ENCODE measurements at regions not wholly inside any gene's neighbourhood (a gene's known extent, or its start where the extent isn't known, plus 50 kb on each side); places are given as distances from the start of the nearest gene placed in this dataset.

- BruUV-seq (replicated peaks) = no TSS peak
- ChIA-PET RAD21 (ENCODE audit: low non-redundant PET in 1 of 2, low total read pairs in 2 of 2, uncharacterized antibody in 2 of 2, unreplicated experiment in 2 of 2) (no interaction called here), CTCF (no interaction called here), POLR2A (no interaction called here)
- Histone ChIP-seq H3K4me1 (ENCODE audit: control insufficient read depth in 1 of 2, insufficient read depth in 2 of 2, low read length in 2 of 2) (no peaks in the 10 kb centered on the region), H3K9ac (ENCODE audit: low read length) (no peak overlapping the region), H3K27ac (ENCODE audit: low read depth, low read length) (no peak overlapping the region), H3K4me2 (ENCODE audit: low read length) (no peak overlapping the region), H3K27me3 (ENCODE audit: insufficient read depth, low read length) (no peaks in the 10 kb centered on the region), H2AFZ (ENCODE audit: low read depth, low read length, poor library complexity, severe bottlenecking) (no peak overlapping the region), H3K79me2 (ENCODE audit: insufficient read depth, low read length) (no peaks in the 10 kb centered on the region), H3K9me3 (ENCODE audit: control insufficient read depth in 1 of 2, insufficient read depth in 1 of 2, low read depth in 1 of 2, low read length in 2 of 2) (0 out of 4 replicates have a peak, but pooled peaks cover 0 to 5% of the 10 kb centered on the region in 2 experiments), H4K20me1 (ENCODE audit: insufficient read depth) (no peaks in the 10 kb centered on the region), H3K4me3 (replicated peaks in 1 of 2; ENCODE audit: low read depth in 1 of 2, low read length in 2 of 2) (no peak overlapping the region), H3K9me2 (ENCODE audit: insufficient read depth) (no peaks in the 10 kb centered on the region), H3K36me3 (ENCODE audit: control insufficient read depth in 1 of 2, insufficient read depth in 2 of 2, low read length in 2 of 2) (no peaks in the 10 kb centered on the region)
- DNase-seq (ENCODE audit: low read depth, low spot score) = no peak
- no peak for ATAC-seq
- TF ChIP-seq JUND (IDR thresholded peaks at IDR 0.05) = no peak
- TF ChIP-seq POLR2AphosphoS5 (IDR thresholded peaks at IDR 0.05; ENCODE audit: low read depth, low read length) = no peak
- TF ChIP-seq YY1 (IDR thresholded peaks at IDR 0.05; ENCODE audit: extremely low read depth, insufficient replicate concordance, low read depth, low read length) = no peak
- no peak for TF ChIP-seq ATF3 (IDR thresholded peaks at IDR 0.05)
- TF ChIP-seq ZBTB33 (IDR thresholded peaks at IDR 0.05; ENCODE audit: extremely low read depth, insufficient replicate concordance, low read length) = no peak
- no peak for TF ChIP-seq SP1 (IDR thresholded peaks at IDR 0.05; ENCODE audit: low read depth)
- TF ChIP-seq RAD21 (IDR thresholded peaks at IDR 0.05; ENCODE audit: low read depth) = no peak
- TF ChIP-seq ZNF274 (IDR thresholded peaks at IDR 0.05; ENCODE audit: low read depth, low read length) = no peak
- intact Hi-C loops (cut with micrococcal nuclease) = no loop called here
Measured at GRCh38 chr12:33529810-33530209, 90.2 kb upstream of the SYT10 start.

- Histone ChIP-seq H4K20me1 (ENCODE audit: insufficient read depth) (no peaks in the 10 kb centered on the region), H3K4me3 (replicated peaks in 1 of 2; ENCODE audit: low read depth in 1 of 2, low read length in 2 of 2) (no peak overlapping the region), H3K27ac (ENCODE audit: low read depth, low read length) (no peak overlapping the region), H3K27me3 (ENCODE audit: insufficient read depth, low read length) (no peaks in the 10 kb centered on the region), H3K36me3 (ENCODE audit: control insufficient read depth in 1 of 2, insufficient read depth in 2 of 2, low read length in 2 of 2) (no peaks in the 10 kb centered on the region), H2AFZ (ENCODE audit: low read depth, low read length, poor library complexity, severe bottlenecking) (no peak overlapping the region), H3K9me3 (ENCODE audit: control insufficient read depth in 1 of 2, insufficient read depth in 1 of 2, low read depth in 1 of 2, low read length in 2 of 2) (0 out of 4 replicates have a peak, but pooled peaks cover 0 to 5% of the 10 kb centered on the region in 2 experiments), H3K4me2 (ENCODE audit: low read length) (no peak overlapping the region), H3K4me1 (ENCODE audit: control insufficient read depth in 1 of 2, insufficient read depth in 2 of 2, low read length in 2 of 2) (no peaks in the 10 kb centered on the region), H3K9me2 (ENCODE audit: insufficient read depth) (no peaks in the 10 kb centered on the region), H3K79me2 (ENCODE audit: insufficient read depth, low read length) (no peaks in the 10 kb centered on the region), H3K9ac (ENCODE audit: low read length) (no peak overlapping the region)
- no peak for TF ChIP-seq RAD21 (IDR thresholded peaks at IDR 0.05; ENCODE audit: low read depth)
- no peak for TF ChIP-seq ZFX (IDR thresholded peaks at IDR 0.05)
- no peak for TF ChIP-seq SRF (IDR thresholded peaks at IDR 0.05; ENCODE audit: low read depth)
- no peak for TF ChIP-seq EGR1 (IDR thresholded peaks at IDR 0.05; ENCODE audit: low read depth)
- TF ChIP-seq POLR2A (IDR thresholded peaks at IDR 0.05; ENCODE audit: borderline replicate concordance, extremely low read depth, insufficient read depth, insufficient read length) = no peak
- TF ChIP-seq TCF7L2 (IDR thresholded peaks at IDR 0.05; ENCODE audit: borderline replicate concordance, extremely low read depth, insufficient read depth, insufficient read length) = no peak
- no peak for TF ChIP-seq POLR2AphosphoS5 (IDR thresholded peaks at IDR 0.05; ENCODE audit: low read depth, low read length)
- no peak for DNase-seq (ENCODE audit: low read depth, low spot score)
- intact Hi-C loops (cut with micrococcal nuclease) = no loop called here
- RAD21 ChIA-PET (ENCODE audit: low non-redundant PET in 1 of 2, low total read pairs in 2 of 2, uncharacterized antibody in 2 of 2, unreplicated experiment in 2 of 2) = no interaction called here
- CTCF ChIA-PET = no interaction called here
- ATAC-seq = no peak
- no TSS peak for BruUV-seq (replicated peaks)
- POLR2A ChIA-PET = no interaction called here
Measured at GRCh38 chr12:33531261-33531660, 91.6 kb upstream of the SYT10 start.

Data from HCT116 (cell line).